H1 (cell line): ENCODE measurements at regions not wholly inside any gene's neighbourhood (a gene's known extent, or its start where the extent isn't known, plus 50 kb on each side); places are given as distances from the start of the nearest gene placed in this dataset.

Experiments
- CTCF ChIA-PET: fragments of 300-600 bp; sonication (Branson Sonifier 250); formaldehyde crosslinking; loops from one replicate; lab custom pipeline; 2021; ENCODE audit not compliant: partially characterized antibody; lab: Charles Lee
- POLR2A ChIA-PET: fragments of 300-600 bp; sonication (Branson Sonifier 250); formaldehyde crosslinking; loops from one replicate; lab custom pipeline; 2021; ENCODE audit warnings: inconsistent platforms; ENCODE audit not compliant: partially characterized antibody; lab: Charles Lee
- DNase-seq, 2 experiments: peaks; one replicate each; pipeline versions ENCODE4 v3.0.0 to v3.0.0-alpha.2; 2010 to 2022; ENCODE audit warnings: low spot score in 2 of 2, low read depth in 1 of 2, mixed read lengths in 1 of 2
- FAIRE-seq: peaks from 2 replicates; lab custom pipeline; 2011; peaks lifted over from hg19 to GRCh38; lab: Jason Lieb, UNC
- H2AFZ ChIP-seq: 2 replicates; pipeline ENCODE4 v1.8.1; 2012; ENCODE audit warnings: low read length, inconsistent platforms
- H2AK5ac ChIP-seq: 2 replicates; pipeline ENCODE4 v1.6.1; 2013; ENCODE audit warnings: low read depth, low read length
- H2BK120ac ChIP-seq: replicated peaks from 2 replicates; pipeline ENCODE3; 2013; ENCODE audit warnings: low read depth, low read length, inconsistent platforms
- H2BK12ac ChIP-seq: 2 replicates; pipeline ENCODE4 v1.6.1; 2013; ENCODE audit warnings: low read depth, low read length
- H2BK15ac ChIP-seq: 2 replicates; pipeline ENCODE4 v1.6.1; 2013; ENCODE audit warnings: low read length
- H2BK20ac ChIP-seq: 2 replicates; pipeline ENCODE4 v1.6.1; 2013; ENCODE audit warnings: low read length
- H2BK5ac ChIP-seq: 2 replicates; pipeline ENCODE4 v1.6.1; 2013; ENCODE audit warnings: low read depth, low read length
- H3K14ac ChIP-seq: 2 replicates; pipeline ENCODE4 v1.6.1; 2013; ENCODE audit warnings: inconsistent platforms; ENCODE audit not compliant: insufficient read length
- H3K18ac ChIP-seq: 2 replicates; pipeline ENCODE4 v1.6.1; 2013; ENCODE audit warnings: low read length; ENCODE audit errors: extremely low read depth
- H3K23ac ChIP-seq: 2 replicates; pipeline ENCODE4 v1.6.1; 2013; ENCODE audit warnings: inconsistent platforms; ENCODE audit not compliant: insufficient read length
- H3K23me2 ChIP-seq: 2 replicates; pipeline ENCODE4 v1.6.1; 2013; ENCODE audit warnings: low read depth, low read length
- H3K27ac ChIP-seq: 2 replicates; pipeline ENCODE4 v1.6.1; 2011; ENCODE audit warnings: low read depth, low read length, inconsistent platforms
- H3K27me3 ChIP-seq, 4 experiments: replicated peaks in 1 of 4; 1 replicate in 1 of 4; 2 replicates in 3 of 4; pipeline versions ENCODE4 v1.6.1 to v1.8.1; 2011 to 2013; ENCODE audit warnings: low read length in 3 of 4, mild to moderate bottlenecking in 3 of 4, inconsistent platforms in 2 of 4, mixed read lengths in 2 of 4, moderate library complexity in 1 of 4; ENCODE audit not compliant: control insufficient read depth in 3 of 4, insufficient read depth in 3 of 4; ENCODE audit errors: extremely low read depth in 1 of 4
- H3K36me3 ChIP-seq, 4 experiments: 2 replicates each; pipeline versions ENCODE4 v1.6.1 to v1.8.1; 2011 to 2013; ENCODE audit warnings: mild to moderate bottlenecking in 4 of 4, low read length in 3 of 4, moderate library complexity in 2 of 4, control low read depth in 1 of 4, inconsistent platforms in 1 of 4; ENCODE audit not compliant: insufficient read depth in 4 of 4, control insufficient read depth in 2 of 4
- H3K4ac ChIP-seq: replicated peaks from 2 replicates; pipeline ENCODE3; 2013; ENCODE audit warnings: low read length, low read depth, mixed read lengths, inconsistent platforms; ENCODE audit not compliant: insufficient read length
- H3K4me1 ChIP-seq, 4 experiments: replicated peaks in 1 of 4; 1 replicate in 1 of 4; 2 replicates in 3 of 4; pipeline versions ENCODE4 v1.6.1 to v1.8.1; 2011 to 2013; ENCODE audit warnings: low read length in 3 of 4, inconsistent platforms in 2 of 4, mixed read lengths in 1 of 4; ENCODE audit not compliant: insufficient read depth in 4 of 4, control insufficient read depth in 3 of 4
- H3K4me2 ChIP-seq, 2 experiments: 2 replicates each; pipeline versions ENCODE4 v1.6.1 to v1.8.1; 2011 to 2013; ENCODE audit warnings: low read depth in 2 of 2, low read length in 2 of 2, control low read depth in 1 of 2, inconsistent platforms in 1 of 2, mild to moderate bottlenecking in 1 of 2; ENCODE audit not compliant: insufficient read depth in 1 of 2
- H3K4me3 ChIP-seq, 4 experiments: fragments of 200-600, 300-600 bp in 1 of 4; sonication (generic), shearing (Covaris generic), sonication (Bioruptor Twin) in 1 of 4; 2 replicates each; pipeline versions ENCODE4 v1.5.1 to v1.8.1; 2011 to 2016; ENCODE audit warnings: low read length in 4 of 4, low read depth in 3 of 4, control low read depth in 2 of 4, inconsistent platforms in 2 of 4, mild to moderate bottlenecking in 2 of 4, mixed read lengths in 1 of 4, moderate library complexity in 1 of 4; ENCODE audit not compliant: insufficient read depth in 2 of 4; ENCODE audit errors: extremely low read depth in 1 of 4
- H3K56ac ChIP-seq: replicated peaks from 2 replicates; pipeline ENCODE3; 2013; ENCODE audit warnings: low read depth, mild to moderate bottlenecking, mixed read lengths, low read length, inconsistent platforms; ENCODE audit not compliant: insufficient read length
- H3K79me1 ChIP-seq: 2 replicates; pipeline ENCODE4 v1.6.1; 2013; ENCODE audit warnings: low read depth, low read length, control low read depth
- H3K79me2 ChIP-seq, 2 experiments: 2 replicates each; pipeline versions ENCODE4 v1.6.1 to v1.8.1; 2012 to 2013; ENCODE audit warnings: low read length in 2 of 2, mild to moderate bottlenecking in 2 of 2, inconsistent platforms in 1 of 2; ENCODE audit not compliant: insufficient read depth in 2 of 2, control insufficient read depth in 1 of 2
- H3K9ac ChIP-seq, 4 experiments: replicated peaks in 1 of 4; 1 replicate in 1 of 4; 2 replicates in 3 of 4; pipeline versions ENCODE4 v1.6.1 to v1.8.1; 2011 to 2013; ENCODE audit warnings: low read depth in 3 of 4, low read length in 3 of 4, control low read depth in 2 of 4, mild to moderate bottlenecking in 2 of 4, moderate library complexity in 2 of 4, inconsistent platforms in 1 of 4; ENCODE audit errors: extremely low read depth in 1 of 4
- H3K9me3 ChIP-seq, 2 experiments: 2 replicates each; pipeline versions ENCODE4 v1.6.1 to v1.8.1; 2012 to 2013; ENCODE audit warnings: mild to moderate bottlenecking in 2 of 2, moderate library complexity in 2 of 2, control low read depth in 1 of 2, inconsistent platforms in 1 of 2, low read depth in 1 of 2, low read length in 1 of 2, mixed read lengths in 1 of 2; ENCODE audit not compliant: insufficient read depth in 2 of 2
- H4K20me1 ChIP-seq, 2 experiments: replicated peaks in 1 of 2; 2 replicates each; pipeline versions ENCODE3 to v1.8.1; 2011 to 2013; ENCODE audit warnings: inconsistent platforms in 2 of 2, low read length in 2 of 2, mild to moderate bottlenecking in 1 of 2; ENCODE audit not compliant: insufficient read depth in 2 of 2, control insufficient read depth in 1 of 2
- H4K5ac ChIP-seq: 2 replicates; pipeline ENCODE4 v1.6.1; 2013; ENCODE audit warnings: low read length, low read depth, mixed read lengths, inconsistent platforms; ENCODE audit not compliant: insufficient read length
- H4K8ac ChIP-seq: 2 replicates; pipeline ENCODE4 v1.8.0; 2013; ENCODE audit warnings: mild to moderate bottlenecking, moderate library complexity, low read length, inconsistent platforms; ENCODE audit not compliant: insufficient read depth; ENCODE audit errors: extremely low read depth
- H4K91ac ChIP-seq: replicated peaks from 2 replicates; pipeline ENCODE3; 2013; ENCODE audit warnings: low read length, mixed read lengths, inconsistent platforms; ENCODE audit not compliant: insufficient read length
- JUN ChIP-seq: IDR thresholded peaks from 2 replicates; pipeline ENCODE4 v1.6.1; 2011; ENCODE audit warnings: low read depth, mild to moderate bottlenecking, improper control_type of control experiment, low read length
- POU5F1 ChIP-seq: IDR thresholded peaks from 2 replicates; pipeline ENCODE4 v1.6.1; 2011; ENCODE audit warnings: low read depth, mild to moderate bottlenecking, low read length, moderate library complexity
- RAD21 ChIP-seq, 2 experiments: IDR thresholded peaks in 1 of 2; conservative IDR thresholded peaks in 1 of 2; 2 replicates each; pipeline ENCODE4 v1.6.1; 2011; ENCODE audit warnings: low read depth in 2 of 2, low read length in 2 of 2, improper control_type of control experiment in 1 of 2, inconsistent platforms in 1 of 2, mild to moderate bottlenecking in 1 of 2, moderate library complexity in 1 of 2
- RBBP5 ChIP-seq: IDR thresholded peaks from 2 replicates; pipeline ENCODE4 v1.7.1; 2012; ENCODE audit warnings: low read depth, mild to moderate bottlenecking, inconsistent platforms, low read length, moderate library complexity, borderline replicate concordance
- SP1 ChIP-seq: IDR thresholded peaks from 2 replicates; pipeline ENCODE4 v1.6.1; 2011; ENCODE audit warnings: low read depth, low read length
- TAF7 ChIP-seq: optimal IDR thresholded peaks from 2 replicates; pipeline ENCODE3; 2011; ENCODE audit warnings: low read depth, mild to moderate bottlenecking, inconsistent platforms, low read length, moderate library complexity, borderline replicate concordance
- USF2 ChIP-seq: IDR thresholded peaks from 2 replicates; pipeline ENCODE4 v1.6.1; 2011; ENCODE audit warnings: low read length, improper control_type of control experiment
- ZNF274 ChIP-seq: IDR thresholded peaks from 2 replicates; pipeline ENCODE4 v1.7.0; 2012; ENCODE audit warnings: low read length, borderline replicate concordance; ENCODE audit errors: extremely low read depth
- WGBS, 2 experiments: shearing (Covaris generic) in 1 of 2; methylation state at CpG; one replicate each; pipeline versions ENCODE4 v1.1.6 to v1.1.7; 2013 to 2015; ENCODE audit warnings: low lambda C conversion rate in 2 of 2, mixed read lengths in 2 of 2, inconsistent platforms in 1 of 2, low coverage in 1 of 2, missing lambda C conversion rate in 1 of 2; ENCODE audit not compliant: insufficient replicate concordance in 2 of 2, insufficient coverage in 1 of 2, insufficient read length in 1 of 2; ENCODE audit errors: extremely low coverage in 1 of 2, missing lambda C conversion rate in 1 of 2; 5-methylcytosine and 5-hydroxymethylcytosine counted together

- H3K79me2 ChIP-seq: no peaks in the 10 kb centered on the region
- H3K27ac ChIP-seq: no peak overlapping the region
- ChIA-PET CTCF (no interaction called here), POLR2A (no interaction called here)
- no peak overlapping the region for H2BK5ac ChIP-seq
- H2AFZ ChIP-seq: no peak overlapping the region
- H4K8ac ChIP-seq: no peak overlapping the region
- H3K56ac ChIP-seq: no peak overlapping the region
- peaks cover 0 to 3% of the 10 kb centered on the region in 2 experiments; a peak in 1 of 4 replicates for H3K9me3 ChIP-seq
- no peak overlapping the region for H4K5ac ChIP-seq
- no peak overlapping the region for H2BK120ac ChIP-seq
- H3K14ac ChIP-seq: no peak overlapping the region
- no peak overlapping the region for H3K9ac ChIP-seq
- H4K20me1 ChIP-seq: no peaks in the 10 kb centered on the region
- no peaks in the 10 kb centered on the region for H3K36me3 ChIP-seq
- H4K91ac ChIP-seq: no peak overlapping the region
- H2BK12ac ChIP-seq: no peak overlapping the region
- H3K23ac ChIP-seq: no peak overlapping the region
- no peak overlapping the region for H2AK5ac ChIP-seq
- FAIRE-seq (no peak), DNase-seq (no peak)
- H3K4me3 ChIP-seq: no peak overlapping the region
- H3K27me3 ChIP-seq: no peaks in the 10 kb centered on the region
- no peaks in the 10 kb centered on the region for H3K23me2 ChIP-seq
- peaks cover 0 to 3% (median 2%) of the 10 kb centered on the region in 4 experiments; a peak in 2 of 7 replicates for H3K4me1 ChIP-seq
- H3K4me2 ChIP-seq: no peak overlapping the region
- no peak overlapping the region for H2BK20ac ChIP-seq
- 95% methylated on average over 2 of the region's 2 CpGs; no CpG with 5 or more reads in 1 of the 2 experiments for WGBS, 2 experiments
- H2BK15ac ChIP-seq: no peak overlapping the region
- no peaks in the 10 kb centered on the region for H3K79me1 ChIP-seq
- H3K18ac ChIP-seq: no peak overlapping the region
- TF ChIP-seq TAF7 (no peak), RBBP5 (no peak), POU5F1 (no peak), RAD21 (IDR thresholded peaks at IDR 0.05 in 1 of 2, conservative IDR thresholded peaks at IDR 0.05 in 1 of 2; ENCODE audit: low read depth in 2 of 2, low read length in 2 of 2) (no peak), ZNF274 (no peak), JUN (no peak), USF2 (no peak), SP1 (no peak)
- TF ChIP-seq, all 59 proteins: peak for 0
- no peak overlapping the region for H3K4ac ChIP-seq
These were observed 214.9 kb downstream of the KCNRG start for GRCh38 chr13:50229960-50230661.
